Neutrophil (primary cell): ENCODE measurements at regions not wholly inside any gene's neighbourhood (a gene's known extent, or its start where the extent isn't known, plus 50 kb on each side); places are given as distances from the start of the nearest gene placed in this dataset.

Experiments
- H3K27ac ChIP-seq: fragments of 200-600 bp; sonication (generic); 2 replicates; pipeline ENCODE4 v1.5.1; 2016; ENCODE audit warnings: mild to moderate bottlenecking, moderate library complexity
- H3K27me3 ChIP-seq: fragments of 200-600 bp; sonication (generic); 2 replicates; pipeline ENCODE4 v1.6.0; 2016; ENCODE audit warnings: mild to moderate bottlenecking
- H3K36me3 ChIP-seq: fragments of 200-600 bp; sonication (generic); 2 replicates; pipeline ENCODE4 v1.5.1; 2017
- H3K4me1 ChIP-seq, 2 experiments: fragments of 200-600 bp in 1 of 2; sonication (generic) in 1 of 2; 1 replicate in 1 of 2; 2 replicates in 1 of 2; pipeline versions ENCODE4 v1.5.1 to v1.6.1; 2013 to 2016; ENCODE audit warnings: low read depth in 1 of 2, low read length in 1 of 2, mild to moderate bottlenecking in 1 of 2, moderate library complexity in 1 of 2; ENCODE audit not compliant: control insufficient read depth in 1 of 2, insufficient read depth in 1 of 2
- H3K4me3 ChIP-seq, 2 experiments: fragments of 200-600 bp in 1 of 2; sonication (generic) in 1 of 2; 1 replicate in 1 of 2; 2 replicates in 1 of 2; pipeline ENCODE4 v1.5.1; 2013 to 2016; ENCODE audit warnings: low read depth in 1 of 2, low read length in 1 of 2, mild to moderate bottlenecking in 1 of 2, moderate library complexity in 1 of 2
- H3K9me3 ChIP-seq: fragments of 200-600 bp; sonication (generic); 2 replicates; pipeline ENCODE4 v1.5.1; 2016
- TF ChIP-seq, protein P1 (sequence below): fragments of 200-600 bp; sonication (generic); IDR thresholded peaks from 2 replicates; pipeline ENCODE4 v1.5.1; 2016; ENCODE audit warnings: antibody characterized with exemption

DNA sequence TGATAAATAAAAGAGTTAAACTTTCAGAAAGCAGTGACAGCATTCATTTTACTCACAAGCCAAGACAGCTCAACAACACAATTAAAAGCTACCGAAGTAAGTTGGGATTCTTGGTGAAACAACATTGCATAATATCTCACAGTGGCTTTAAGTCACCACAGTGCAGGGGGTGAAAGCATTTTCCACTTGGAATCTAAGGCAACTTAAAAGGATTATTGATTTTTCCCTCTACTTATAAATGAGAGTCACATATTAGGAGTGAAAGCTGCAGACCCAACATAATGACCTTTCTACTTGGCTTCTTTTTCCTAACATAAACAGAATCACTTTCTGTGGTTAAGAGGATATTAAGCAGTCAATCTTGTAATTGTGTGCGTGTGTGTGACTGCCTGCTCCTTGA, 536.6 kb upstream of the CXADR start:
- Histone ChIP-seq H3K9me3 (no peaks in the 10 kb centered on the region), H3K27me3 (no peaks in the 10 kb centered on the region), H3K27ac (no peak overlapping the region), H3K36me3 (no peaks in the 10 kb centered on the region), H3K4me3 (no peak overlapping the region), H3K4me1 (no peaks in the 10 kb centered on the region)
- TF ChIP-seq, protein P1, sequence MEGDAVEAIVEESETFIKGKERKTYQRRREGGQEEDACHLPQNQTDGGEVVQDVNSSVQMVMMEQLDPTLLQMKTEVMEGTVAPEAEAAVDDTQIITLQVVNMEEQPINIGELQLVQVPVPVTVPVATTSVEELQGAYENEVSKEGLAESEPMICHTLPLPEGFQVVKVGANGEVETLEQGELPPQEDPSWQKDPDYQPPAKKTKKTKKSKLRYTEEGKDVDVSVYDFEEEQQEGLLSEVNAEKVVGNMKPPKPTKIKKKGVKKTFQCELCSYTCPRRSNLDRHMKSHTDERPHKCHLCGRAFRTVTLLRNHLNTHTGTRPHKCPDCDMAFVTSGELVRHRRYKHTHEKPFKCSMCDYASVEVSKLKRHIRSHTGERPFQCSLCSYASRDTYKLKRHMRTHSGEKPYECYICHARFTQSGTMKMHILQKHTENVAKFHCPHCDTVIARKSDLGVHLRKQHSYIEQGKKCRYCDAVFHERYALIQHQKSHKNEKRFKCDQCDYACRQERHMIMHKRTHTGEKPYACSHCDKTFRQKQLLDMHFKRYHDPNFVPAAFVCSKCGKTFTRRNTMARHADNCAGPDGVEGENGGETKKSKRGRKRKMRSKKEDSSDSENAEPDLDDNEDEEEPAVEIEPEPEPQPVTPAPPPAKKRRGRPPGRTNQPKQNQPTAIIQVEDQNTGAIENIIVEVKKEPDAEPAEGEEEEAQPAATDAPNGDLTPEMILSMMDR, result no peak

DNA sequence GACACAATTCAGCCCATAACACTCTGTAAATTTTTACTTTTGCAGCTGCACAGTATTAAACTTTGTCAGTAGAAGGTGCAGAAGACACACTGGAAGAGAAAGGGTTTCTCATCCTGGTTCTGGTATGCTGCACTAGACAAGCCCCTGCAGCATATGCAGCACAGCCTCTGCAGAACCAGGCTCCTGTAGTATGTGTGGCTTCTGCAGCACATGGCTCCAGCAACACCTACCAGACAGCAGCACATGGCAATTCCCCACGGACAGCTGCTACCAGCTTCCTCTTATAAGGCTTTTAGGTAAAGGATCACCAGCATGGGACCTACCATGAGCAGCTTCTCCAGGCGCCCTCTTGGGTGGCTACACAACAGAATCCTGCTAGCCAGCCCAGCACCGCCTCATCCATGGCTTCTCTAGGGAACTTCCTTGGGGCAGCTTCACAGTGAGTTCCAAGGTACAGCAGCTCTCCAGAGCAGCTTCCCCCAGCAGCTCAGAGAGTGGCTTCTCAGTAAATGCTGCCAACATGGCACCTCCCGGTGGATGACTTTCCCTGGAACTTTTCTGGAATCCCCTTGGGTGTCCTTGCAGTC, 534.4 kb upstream of the CXADR start:
- Histone ChIP-seq H3K4me1 (no peaks in the 10 kb centered on the region), H3K36me3 (no peaks in the 10 kb centered on the region), H3K27ac (no peak overlapping the region), H3K9me3 (no peaks in the 10 kb centered on the region), H3K4me3 (no peak overlapping the region), H3K27me3 (no peaks in the 10 kb centered on the region)
- TF ChIP-seq, protein P1, result no peak

DNA sequence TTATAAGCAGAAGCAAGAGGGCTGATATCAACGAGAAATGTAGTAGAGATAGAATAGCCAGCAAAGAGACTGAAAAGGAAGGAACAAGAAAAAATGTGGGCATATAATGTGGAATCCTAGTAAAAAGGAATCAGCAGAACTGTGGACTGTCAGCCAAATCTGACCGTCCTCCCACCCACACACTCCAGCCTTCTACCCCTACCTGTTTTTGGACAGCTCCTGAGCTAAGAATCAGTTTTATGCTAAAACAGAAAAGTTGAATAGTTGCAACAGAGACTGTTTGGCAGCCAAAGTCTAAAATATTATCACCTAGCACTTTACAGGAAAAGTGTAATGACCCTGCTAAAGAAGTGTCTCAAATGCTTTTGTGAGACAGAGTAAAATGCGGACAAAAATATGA, 533.3 kb upstream of the CXADR start:
- H3K9me3 ChIP-seq, result no peaks in the 10 kb centered on the region
- H3K4me3 ChIP-seq, result no peak overlapping the region
- no peak overlapping the region for H3K27ac ChIP-seq
- H3K36me3 ChIP-seq, result no peaks in the 10 kb centered on the region
- no peaks in the 10 kb centered on the region for H3K4me1 ChIP-seq
- H3K27me3 ChIP-seq, result no peaks in the 10 kb centered on the region
- TF ChIP-seq, protein P1, result no peak

DNA sequence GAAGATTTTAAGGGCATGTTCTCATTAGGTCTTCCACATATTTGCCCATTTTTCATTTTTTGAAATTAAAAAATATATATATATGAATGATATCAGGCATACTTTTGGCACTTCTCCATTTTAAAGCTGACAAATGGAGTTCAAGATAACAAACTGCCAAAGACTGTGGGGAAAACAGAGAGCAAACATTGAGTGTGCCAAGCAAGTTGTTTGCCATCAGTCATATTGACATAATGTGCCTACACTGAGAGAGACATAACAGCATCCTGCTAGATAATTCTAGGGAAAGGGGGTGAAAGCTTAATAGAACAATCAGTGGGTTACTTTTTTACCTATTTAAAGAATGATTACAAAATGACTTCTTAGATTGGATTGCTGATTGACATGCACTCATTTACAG, 529.4 kb upstream of the CXADR start:
- H3K4me1 ChIP-seq, result no peaks in the 10 kb centered on the region
- no peaks in the 10 kb centered on the region for H3K27me3 ChIP-seq
- no peaks in the 10 kb centered on the region for H3K36me3 ChIP-seq
- H3K4me3 ChIP-seq, result no peak overlapping the region
- H3K9me3 ChIP-seq, result no peaks in the 10 kb centered on the region
- no peak overlapping the region for H3K27ac ChIP-seq
- TF ChIP-seq, protein P1, result no peak

DNA sequence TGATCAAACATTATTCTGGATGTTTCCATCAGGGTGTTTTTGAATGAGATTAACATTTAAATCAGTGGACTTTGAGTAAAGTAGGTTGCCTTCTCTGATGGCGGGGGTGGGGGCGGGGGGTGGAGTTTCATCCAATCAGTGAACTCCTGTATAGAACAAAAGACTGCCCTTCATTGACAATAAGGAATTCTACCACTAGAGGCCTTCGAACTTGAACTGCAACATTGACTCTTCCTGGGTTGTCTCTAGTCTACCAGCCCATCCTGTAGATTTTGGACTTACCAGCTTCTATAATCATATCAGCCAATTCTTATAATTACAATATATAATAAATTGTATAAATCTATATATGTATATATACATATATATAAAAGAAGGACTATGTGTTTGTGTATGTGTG, 520.4 kb upstream of the CXADR start:
- H3K27me3 ChIP-seq, result no peaks in the 10 kb centered on the region
- H3K9me3 ChIP-seq, result no peaks in the 10 kb centered on the region
- no peak overlapping the region for H3K4me3 ChIP-seq

More for the DNA sequence above, 520.4 kb upstream of the CXADR start:
- no peaks in the 10 kb centered on the region for H3K4me1 ChIP-seq
- no peak overlapping the region for H3K27ac ChIP-seq
- TF ChIP-seq, protein P1, result no peak
- no peaks in the 10 kb centered on the region for H3K36me3 ChIP-seq
